ENCODE measurements at regions not wholly inside any gene's neighbourhood (a gene's known extent, or its start where the extent isn't known, plus 50 kb on each side); places are given as distances from the start of the nearest gene placed in this dataset.

DNA sequence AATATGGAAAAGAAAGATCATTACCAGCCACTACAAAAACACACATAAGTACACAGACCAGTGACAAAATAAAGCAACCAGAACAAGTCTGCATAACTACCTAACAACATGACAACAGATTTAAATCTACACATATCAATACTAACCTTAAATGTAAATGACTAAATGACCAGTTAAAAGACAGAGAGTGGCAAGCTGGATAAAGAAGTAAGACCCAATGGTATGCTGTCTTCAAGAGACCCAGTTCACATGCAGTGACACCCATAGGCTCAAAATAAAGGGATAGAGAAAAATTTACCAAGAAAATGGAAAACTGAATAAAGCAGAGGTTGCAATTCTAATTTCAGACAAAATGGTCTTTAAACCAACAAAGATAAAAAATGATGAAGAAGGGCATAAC lies 938.1 kb downstream of the EFNA5 start:
- peaks cover 43 to 48% of the 10 kb centered on the region in 2 experiments for H3K9me3 Mint-ChIP-seq
- TF ChIP-seq, protein P1, sequence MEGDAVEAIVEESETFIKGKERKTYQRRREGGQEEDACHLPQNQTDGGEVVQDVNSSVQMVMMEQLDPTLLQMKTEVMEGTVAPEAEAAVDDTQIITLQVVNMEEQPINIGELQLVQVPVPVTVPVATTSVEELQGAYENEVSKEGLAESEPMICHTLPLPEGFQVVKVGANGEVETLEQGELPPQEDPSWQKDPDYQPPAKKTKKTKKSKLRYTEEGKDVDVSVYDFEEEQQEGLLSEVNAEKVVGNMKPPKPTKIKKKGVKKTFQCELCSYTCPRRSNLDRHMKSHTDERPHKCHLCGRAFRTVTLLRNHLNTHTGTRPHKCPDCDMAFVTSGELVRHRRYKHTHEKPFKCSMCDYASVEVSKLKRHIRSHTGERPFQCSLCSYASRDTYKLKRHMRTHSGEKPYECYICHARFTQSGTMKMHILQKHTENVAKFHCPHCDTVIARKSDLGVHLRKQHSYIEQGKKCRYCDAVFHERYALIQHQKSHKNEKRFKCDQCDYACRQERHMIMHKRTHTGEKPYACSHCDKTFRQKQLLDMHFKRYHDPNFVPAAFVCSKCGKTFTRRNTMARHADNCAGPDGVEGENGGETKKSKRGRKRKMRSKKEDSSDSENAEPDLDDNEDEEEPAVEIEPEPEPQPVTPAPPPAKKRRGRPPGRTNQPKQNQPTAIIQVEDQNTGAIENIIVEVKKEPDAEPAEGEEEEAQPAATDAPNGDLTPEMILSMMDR (conservative IDR thresholded peaks at IDR 0.05), result no peak

More for the DNA sequence above, 938.1 kb downstream of the EFNA5 start:
- Histone ChIP-seq H3K9ac (ENCODE audit: extremely low read depth, insufficient read length, low read length) (no peak overlapping the region), H4K5ac (ENCODE audit: insufficient read length, low read depth, low read length) (no peak overlapping the region), H2BK5ac (ENCODE audit: insufficient read length, low read length) (no peak overlapping the region), H3K56ac (ENCODE audit: insufficient read length, low read depth, low read length) (no peak overlapping the region), H3K27ac (ENCODE audit: insufficient read length, low read depth, low read length) (no peak overlapping the region), H2BK15ac (ENCODE audit: low read depth, low read length) (no peak overlapping the region), H3K23me2 (ENCODE audit: insufficient read length, low read depth, low read length, poor library complexity, severe bottlenecking) (no peaks in the 10 kb centered on the region), H3K79me1 (ENCODE audit: insufficient read depth, low read depth, low read length, poor library complexity, severe bottlenecking) (no peaks in the 10 kb centered on the region), H3K4me2 (ENCODE audit: insufficient read depth, insufficient read length, low read length) (no peak overlapping the region), H4K20me1 (ENCODE audit: control insufficient read depth, insufficient read depth, insufficient read length) (no peaks in the 10 kb centered on the region), H3K27me3 (ENCODE audit: insufficient read depth, low read length) (no peaks in the 10 kb centered on the region), H2BK12ac (ENCODE audit: insufficient read length, low read depth, low read length) (no peak overlapping the region), H3K4me1 (ENCODE audit: insufficient read depth, low read length) (no peaks in the 10 kb centered on the region), H3K23ac (ENCODE audit: insufficient read length, low read depth, low read length) (no peak overlapping the region), H3K9me3 (ENCODE audit: control insufficient read depth, low read depth, low read length) (no peaks in the 10 kb centered on the region), H3K14ac (ENCODE audit: insufficient read depth, low read length) (no peak overlapping the region), H3K18ac (ENCODE audit: insufficient read length, low read depth, low read length) (no peak overlapping the region), H3K4ac (ENCODE audit: low read depth, low read length) (no peak overlapping the region), H4K91ac (ENCODE audit: insufficient read length, low read depth, low read length) (no peak overlapping the region), H2BK120ac (ENCODE audit: low read depth, low read length, poor library complexity, severe bottlenecking) (no peak overlapping the region), H4K8ac (replicated peaks; ENCODE audit: insufficient read length, low read depth, low read length) (no peak overlapping the region), H2AFZ (ENCODE audit: low read length) (no peak overlapping the region), H2AK5ac (ENCODE audit: insufficient read length, low read length) (no peak overlapping the region), H3K79me2 (ENCODE audit: insufficient read depth, low read length) (no peaks in the 10 kb centered on the region), H3T11ph (ENCODE audit: low read length) (no peak overlapping the region), H2BK20ac (ENCODE audit: low read depth, low read length, poor library complexity, severe bottlenecking) (no peak overlapping the region)
- H3K27ac Mint-ChIP-seq, result no peak overlapping the region
- peaks cover 12 to 13% of the 10 kb centered on the region in 2 experiments for H3K4me1 Mint-ChIP-seq
- no peaks in the 10 kb centered on the region for H3K27me3 Mint-ChIP-seq (ENCODE audit: low read depth)
- no peak overlapping the region for H3K4me3 Mint-ChIP-seq
- peaks cover 17 to 40% (median 22%) of the 10 kb centered on the region in 3 experiments for H3K36me3 Mint-ChIP-seq (ENCODE audit: insufficient read depth in 1 of 3, low read depth in 3 of 3)
- DNase-seq, result no peak
